GM12865 (cell line): ENCODE measurements at regions not wholly inside any gene's neighbourhood (a gene's known extent, or its start where the extent isn't known, plus 50 kb on each side); places are given as distances from the start of the nearest gene placed in this dataset.

ENCODE experiments used
- DNase-seq: peaks from one replicate; pipeline ENCODE4 v3.0.0; 2010; ENCODE audit warnings: low read depth
- H3K4me3 ChIP-seq: 2 replicates; pipeline ENCODE4 v1.5.1; 2011; ENCODE audit warnings: mild to moderate bottlenecking, low read depth, low read length, control low read depth
- TF ChIP-seq, protein P1 (sequence below): IDR thresholded peaks from 2 replicates; pipeline ENCODE4 v1.5.1; 2011; ENCODE audit warnings: low read length, control low read depth, low read depth, inconsistent platforms; ENCODE audit not compliant: insufficient read depth; ENCODE audit errors: missing control alignments

GRCh38 chr22:48428631-48429371, 1398.9 kb downstream of the BRD1 start:
- TF ChIP-seq, protein P1, sequence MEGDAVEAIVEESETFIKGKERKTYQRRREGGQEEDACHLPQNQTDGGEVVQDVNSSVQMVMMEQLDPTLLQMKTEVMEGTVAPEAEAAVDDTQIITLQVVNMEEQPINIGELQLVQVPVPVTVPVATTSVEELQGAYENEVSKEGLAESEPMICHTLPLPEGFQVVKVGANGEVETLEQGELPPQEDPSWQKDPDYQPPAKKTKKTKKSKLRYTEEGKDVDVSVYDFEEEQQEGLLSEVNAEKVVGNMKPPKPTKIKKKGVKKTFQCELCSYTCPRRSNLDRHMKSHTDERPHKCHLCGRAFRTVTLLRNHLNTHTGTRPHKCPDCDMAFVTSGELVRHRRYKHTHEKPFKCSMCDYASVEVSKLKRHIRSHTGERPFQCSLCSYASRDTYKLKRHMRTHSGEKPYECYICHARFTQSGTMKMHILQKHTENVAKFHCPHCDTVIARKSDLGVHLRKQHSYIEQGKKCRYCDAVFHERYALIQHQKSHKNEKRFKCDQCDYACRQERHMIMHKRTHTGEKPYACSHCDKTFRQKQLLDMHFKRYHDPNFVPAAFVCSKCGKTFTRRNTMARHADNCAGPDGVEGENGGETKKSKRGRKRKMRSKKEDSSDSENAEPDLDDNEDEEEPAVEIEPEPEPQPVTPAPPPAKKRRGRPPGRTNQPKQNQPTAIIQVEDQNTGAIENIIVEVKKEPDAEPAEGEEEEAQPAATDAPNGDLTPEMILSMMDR, result no peak
- DNase-seq, result no peak
- no peak overlapping the region for H3K4me3 ChIP-seq

- DNase-seq, result no peak
- TF ChIP-seq, protein P1, result no peak
- H3K4me3 ChIP-seq, result no peak overlapping the region
These were observed 1399.9 kb downstream of the BRD1 start for GRCh38 chr22:48427731-48428211.

DNA sequence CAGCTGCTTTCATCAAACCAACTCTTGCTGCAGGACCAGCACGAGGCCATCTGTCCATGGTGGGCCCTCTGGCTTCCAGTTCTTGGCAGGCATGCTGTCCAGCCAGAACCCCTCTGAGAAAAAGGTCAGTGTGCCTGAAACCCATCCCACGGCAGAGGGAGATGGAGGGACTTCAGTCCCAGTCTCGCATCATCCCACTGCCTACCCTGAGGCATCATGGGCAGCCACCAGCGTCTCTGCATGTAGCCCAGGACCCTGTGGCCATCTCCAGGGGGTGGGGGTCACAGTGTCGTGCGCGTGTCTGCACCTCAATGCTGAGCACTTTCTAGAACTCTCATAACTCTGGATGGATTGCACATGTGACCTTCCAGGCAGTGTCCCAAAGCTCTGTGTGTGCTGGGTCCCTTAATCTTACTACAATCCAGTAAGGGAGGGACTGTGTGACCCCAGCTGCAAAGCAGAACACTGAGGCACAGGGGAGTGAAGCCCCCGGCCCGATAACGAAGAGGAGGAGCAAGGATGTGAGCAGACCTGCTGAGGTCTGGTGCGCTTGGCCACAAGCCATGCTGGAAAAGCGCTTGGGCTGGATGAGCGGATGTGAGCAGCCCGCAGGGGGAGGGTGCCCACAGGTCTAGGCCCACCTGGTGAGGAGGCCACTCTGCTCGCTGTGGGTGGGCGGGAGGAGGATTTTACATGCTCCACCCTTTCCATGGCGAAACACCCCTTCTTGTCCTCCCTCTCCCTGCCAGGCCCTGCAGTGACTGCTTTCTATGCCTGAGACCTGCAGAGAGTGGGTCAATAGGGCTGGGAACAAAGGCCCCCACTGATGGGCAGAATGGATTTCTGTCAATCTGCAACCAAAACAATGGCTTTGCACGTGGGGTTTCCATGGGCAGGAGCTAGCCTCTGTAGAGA, 1401.0 kb downstream of the BRD1 start:
- TF ChIP-seq, protein P1, result no peak
- DNase-seq, result no peak
- no peak overlapping the region for H3K4me3 ChIP-seq

GRCh38 chr22:48425641-48426040, 1402.0 kb downstream of the BRD1 start:
- TF ChIP-seq, protein P1, result no peak
- H3K4me3 ChIP-seq, result no peak overlapping the region
- no peak for DNase-seq

GRCh38 chr22:48425091-48425506, 1402.6 kb downstream of the BRD1 start:
- TF ChIP-seq, protein P1, result no peak
- H3K4me3 ChIP-seq, result no peak overlapping the region
- DNase-seq, result no peak

- TF ChIP-seq, protein P1, result no peak
- no peak overlapping the region for H3K4me3 ChIP-seq
- no peak for DNase-seq
These were observed 1403.0 kb downstream of the BRD1 start for GRCh38 chr22:48424661-48425060.
